GM19452 (cell line): ENCODE measurements at regions not wholly inside any gene's neighbourhood (a gene's known extent, or its start where the extent isn't known, plus 50 kb on each side); places are given as distances from the start of the nearest gene placed in this dataset.

Experiments used
- ATAC-seq: cut with Tn5 transposase; IDR thresholded peaks from one replicate; pipeline ENCODE4 v1.9.1; 2021; ENCODE audit not compliant: unreplicated experiment

- ATAC-seq, result no peak
These were observed 1061.6 kb upstream of the FAM98A start for GRCh38 chr2:34660741-34661140.

GRCh38 chr2:34656632-34657031 is 1057.5 kb upstream of the FAM98A start:
- ATAC-seq, result peak; percentile 72

- no peak for ATAC-seq
These were observed 1053.5 kb upstream of the FAM98A start for GRCh38 chr2:34652636-34653035.

- ATAC-seq, result no peak
These were observed 1047.8 kb upstream of the FAM98A start for GRCh38 chr2:34646901-34647300.

- no peak for ATAC-seq
These were observed 1033.2 kb upstream of the FAM98A start for GRCh38 chr2:34632327-34632726.

- ATAC-seq, result no peak
These were observed 1027.9 kb upstream of the FAM98A start for GRCh38 chr2:34627003-34627402.

- no peak for ATAC-seq
These were observed 1005.1 kb upstream of the FAM98A start for GRCh38 chr2:34604164-34604563.

- ATAC-seq, result no peak
These were observed 1003.2 kb upstream of the FAM98A start for GRCh38 chr2:34602262-34602661.

- ATAC-seq, result no peak
These were observed 1002.5 kb upstream of the FAM98A start for GRCh38 chr2:34601561-34601960.

GRCh38 chr2:34578641-34579040 is 979.5 kb upstream of the FAM98A start:
- no peak for ATAC-seq

- no peak for ATAC-seq
These were observed 971.3 kb upstream of the FAM98A start for GRCh38 chr2:34570266-34570872.

GRCh38 chr2:34567128-34567527 is 968.0 kb upstream of the FAM98A start:
- no peak for ATAC-seq

GRCh38 chr2:34552337-34552736 is 953.2 kb upstream of the FAM98A start:
- ATAC-seq, result no peak

- ATAC-seq, result no peak
These were observed 950.7 kb upstream of the FAM98A start for GRCh38 chr2:34549710-34550345.

GRCh38 chr2:34547900-34548299 is 948.8 kb upstream of the FAM98A start:
- ATAC-seq, result no peak

- no peak for ATAC-seq
These were observed 948.2 kb upstream of the FAM98A start for GRCh38 chr2:34547340-34547739.

- no peak for ATAC-seq
These were observed 946.5 kb upstream of the FAM98A start for GRCh38 chr2:34545486-34546136.

- ATAC-seq, result no peak
These were observed 935.7 kb upstream of the FAM98A start for GRCh38 chr2:34534761-34535160.

GRCh38 chr2:34534341-34534740 is 935.2 kb upstream of the FAM98A start:
- ATAC-seq, result no peak

- no peak for ATAC-seq
These were observed 934.6 kb upstream of the FAM98A start for GRCh38 chr2:34533585-34534183.

- no peak for ATAC-seq
These were observed 930.9 kb upstream of the FAM98A start for GRCh38 chr2:34529965-34530364.

- ATAC-seq, result no peak
These were observed 924.9 kb upstream of the FAM98A start for GRCh38 chr2:34523958-34524514.
